Bronchial epithelial cell (primary cell): ENCODE measurements at regions not wholly inside any gene's neighbourhood (a gene's known extent, or its start where the extent isn't known, plus 50 kb on each side); places are given as distances from the start of the nearest gene placed in this dataset.

Experiments used
- DNase-seq: peaks from one replicate; pipeline ENCODE4 v3.0.0-alpha.2; 2010; ENCODE audit warnings: low read depth
- FAIRE-seq: peaks from 2 replicates; lab custom pipeline; 2011; peaks lifted over from hg19 to GRCh38; lab: Jason Lieb, UNC
- H3K27me3 ChIP-seq: 2 replicates; pipeline ENCODE4 v1.5.1; 2011; ENCODE audit warnings: low read length; ENCODE audit not compliant: control insufficient read depth, insufficient read depth
- H3K36me3 ChIP-seq: 2 replicates; pipeline ENCODE4 v1.5.1; 2011; ENCODE audit warnings: low read length; ENCODE audit not compliant: control insufficient read depth, insufficient read depth
- H3K4me3 ChIP-seq: 2 replicates; pipeline ENCODE4 v1.5.1; 2011; ENCODE audit warnings: mild to moderate bottlenecking, low read depth, low read length, control low read depth
- CTCF ChIP-seq: IDR thresholded peaks from 2 replicates; pipeline ENCODE4 v1.5.1; 2011; ENCODE audit warnings: mild to moderate bottlenecking, moderate library complexity, low read length, control low read depth, inconsistent platforms; ENCODE audit not compliant: insufficient read depth, severe bottlenecking

- Histone ChIP-seq H3K36me3 (no peaks in the 10 kb centered on the region), H3K27me3 (no peaks in the 10 kb centered on the region), H3K4me3 (no peak overlapping the region)
- DNase-seq = no peak
- FAIRE-seq = no peak
- TF ChIP-seq CTCF = no peak
Measured at GRCh38 chr16:6144463-6144862, 1046.9 kb upstream of the EEF2KMT start.

- DNase-seq (no peak), FAIRE-seq (no peak)
- H3K4me3 ChIP-seq = no peak overlapping the region
- no peaks in the 10 kb centered on the region for H3K27me3 ChIP-seq
- no peak for TF ChIP-seq CTCF
- no peaks in the 10 kb centered on the region for H3K36me3 ChIP-seq
Measured at GRCh38 chr16:6143020-6143419, 1045.4 kb upstream of the EEF2KMT start.

- H3K36me3 ChIP-seq = no peaks in the 10 kb centered on the region
- H3K4me3 ChIP-seq = no peak overlapping the region
- no peaks in the 10 kb centered on the region for H3K27me3 ChIP-seq
- TF ChIP-seq CTCF = no peak
- DNase-seq = no peak
- peak; percentile 73 for FAIRE-seq
Measured at GRCh38 chr16:6133009-6133557, 1035.5 kb upstream of the EEF2KMT start.

GRCh38 chr16:6132121-6132520, 1034.5 kb upstream of the EEF2KMT start:
- no peaks in the 10 kb centered on the region for H3K27me3 ChIP-seq
- no peak overlapping the region for H3K4me3 ChIP-seq
- H3K36me3 ChIP-seq = no peaks in the 10 kb centered on the region
- FAIRE-seq (no peak), DNase-seq (no peak)
- no peak for TF ChIP-seq CTCF

- DNase-seq (no peak), FAIRE-seq (no peak)
- Histone ChIP-seq H3K4me3 (no peak overlapping the region), H3K36me3 (no peaks in the 10 kb centered on the region), H3K27me3 (no peaks in the 10 kb centered on the region)
- no peak for TF ChIP-seq CTCF
Measured at GRCh38 chr16:6131526-6132050, 1034.0 kb upstream of the EEF2KMT start.
